ENCODE measurements at regions not wholly inside any gene's neighbourhood (a gene's known extent, or its start where the extent isn't known, plus 50 kb on each side); places are given as distances from the start of the nearest gene placed in this dataset.

DNA sequence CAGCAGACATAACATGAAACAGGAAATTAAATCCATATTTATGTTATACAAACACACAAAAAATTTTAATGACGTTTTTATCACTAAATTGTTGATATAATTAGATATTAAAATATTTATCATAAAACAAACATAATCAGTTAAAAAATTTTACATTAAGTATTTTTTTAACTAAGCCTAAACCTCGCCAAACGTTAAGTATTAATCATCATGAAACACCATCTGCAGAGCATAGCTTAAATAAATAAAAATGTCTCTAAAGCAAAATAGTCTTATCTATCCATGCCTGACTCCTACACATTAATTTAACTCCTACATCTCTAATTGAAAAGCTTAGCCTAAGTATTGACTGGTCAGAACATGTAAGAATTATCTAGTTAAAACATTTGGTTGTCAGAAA is 271.6 kb upstream of the RND3 start:
- DNase-seq (ENCODE audit: low read depth), result no peak
- no peak for TF ChIP-seq CTCF (IDR thresholded peaks at IDR 0.05; ENCODE audit: low read depth, low read length, missing control alignments)
- no peak overlapping the region for H3K4me3 ChIP-seq (ENCODE audit: low read depth, low read length)

DNA sequence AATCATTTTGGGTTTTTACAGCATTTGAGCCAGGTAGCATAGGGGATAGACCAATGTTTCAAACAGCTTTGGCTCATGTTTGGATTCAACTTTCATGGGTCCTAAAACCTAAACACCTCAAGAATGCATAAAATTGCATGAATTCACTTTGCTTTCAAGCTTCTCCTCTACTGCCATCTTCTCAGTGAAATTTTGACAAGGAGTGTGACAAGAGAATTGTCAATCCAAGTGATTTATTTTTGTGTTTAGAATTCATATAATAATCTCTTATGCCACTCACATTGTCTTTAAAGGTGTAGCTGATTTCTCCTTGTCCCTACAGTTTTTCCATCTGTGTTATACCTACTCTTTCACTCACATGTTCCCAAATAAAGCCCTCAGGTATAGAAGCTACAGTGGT is 264.8 kb upstream of the RND3 start:
- no peak overlapping the region for H3K4me3 ChIP-seq (ENCODE audit: low read depth, low read length)
- no peak for TF ChIP-seq CTCF (IDR thresholded peaks at IDR 0.05; ENCODE audit: low read depth, low read length, missing control alignments)
- DNase-seq (ENCODE audit: low read depth), result no peak

GRCh38 chr2:150750720-150751119 is 263.3 kb upstream of the RND3 start:
- no peak for TF ChIP-seq CTCF (IDR thresholded peaks at IDR 0.05; ENCODE audit: low read depth, low read length, missing control alignments)
- DNase-seq (ENCODE audit: low read depth), result no peak
- no peak overlapping the region for H3K4me3 ChIP-seq (ENCODE audit: low read depth, low read length)

DNA sequence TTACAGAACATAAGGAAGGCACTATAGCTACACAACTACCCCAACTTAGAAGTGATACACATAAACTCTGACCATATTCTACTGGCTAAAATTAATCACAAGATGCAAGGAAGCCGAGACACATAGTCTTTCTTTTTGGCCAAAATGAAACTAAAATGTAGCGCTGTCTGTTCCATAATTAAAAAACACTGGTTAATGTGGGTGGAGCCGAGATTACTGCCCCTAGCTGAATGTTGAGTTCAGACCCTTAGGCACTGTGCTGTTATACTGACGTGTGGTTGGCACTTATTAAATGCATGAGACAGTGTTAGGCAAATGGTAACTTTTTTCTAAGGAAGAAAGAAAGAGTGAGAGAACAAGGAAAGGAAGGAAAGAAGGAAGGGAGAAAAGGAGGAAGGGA is 254.6 kb upstream of the RND3 start:
- DNase-seq (ENCODE audit: low read depth), result no peak
- no peak for TF ChIP-seq CTCF (IDR thresholded peaks at IDR 0.05; ENCODE audit: low read depth, low read length, missing control alignments)
- H3K4me3 ChIP-seq (ENCODE audit: low read depth, low read length), result no peak overlapping the region

- DNase-seq (ENCODE audit: low read depth), result no peak
- no peak for TF ChIP-seq CTCF (IDR thresholded peaks at IDR 0.05; ENCODE audit: low read depth, low read length, missing control alignments)
- no peak overlapping the region for H3K4me3 ChIP-seq (ENCODE audit: low read depth, low read length)
Observed at GRCh38 chr2:150735894-150736498, 248.5 kb upstream of the RND3 start.

GRCh38 chr2:150733051-150733618 is 245.7 kb upstream of the RND3 start:
- H3K4me3 ChIP-seq (ENCODE audit: low read depth, low read length), result no peak overlapping the region
- DNase-seq (ENCODE audit: low read depth), result no peak
- TF ChIP-seq CTCF (IDR thresholded peaks at IDR 0.05; ENCODE audit: low read depth, low read length, missing control alignments), result no peak

DNA sequence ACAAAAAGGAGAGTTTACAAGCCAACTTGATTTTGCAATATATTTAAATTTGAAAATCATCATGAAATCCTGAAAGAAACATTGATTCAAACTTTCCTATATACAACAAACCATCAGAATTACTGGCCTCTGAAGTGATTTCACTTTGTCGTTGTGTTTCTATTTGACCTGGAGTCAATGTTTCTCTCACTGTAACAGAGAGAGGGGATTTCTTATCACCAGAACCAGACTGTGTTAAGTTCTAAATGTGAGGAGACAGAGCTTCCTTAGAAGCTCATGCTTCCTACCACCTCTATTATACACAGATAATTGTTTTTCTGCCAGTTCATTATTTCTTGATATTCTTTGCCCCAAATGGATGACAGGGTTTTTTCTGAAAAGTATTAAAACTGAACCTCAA is 245.0 kb upstream of the RND3 start:
- H3K4me3 ChIP-seq (ENCODE audit: low read depth, low read length), result no peak overlapping the region
- DNase-seq (ENCODE audit: low read depth), result no peak
- no peak for TF ChIP-seq CTCF (IDR thresholded peaks at IDR 0.05; ENCODE audit: low read depth, low read length, missing control alignments)

Data from GM12864 (cell line).